ENCODE measurements at regions not wholly inside any gene's neighbourhood (a gene's known extent, or its start where the extent isn't known, plus 50 kb on each side); places are given as distances from the start of the nearest gene placed in this dataset.
"Not testable (repeated sequence)": the region's sequence is repeated elsewhere in the genome, so short reads cannot be mapped to it uniquely, and the experiment has no call there.

GRCh38 chr16:29251571-29252011, 154.9 kb downstream of the NPIPB11 start:
- peak in 1 of 10 donors; percentile 72 for DNase-seq
- intact Hi-C loops (cut with DNase I): not testable (repeated sequence)

GRCh38 chr16:29250923-29251434, 155.5 kb downstream of the NPIPB11 start:
- intact Hi-C loops (cut with DNase I): not testable (repeated sequence)
- DNase-seq: peak in 1 of 10 donors; percentile 44

GRCh38 chr16:29250469-29250868, 156.0 kb downstream of the NPIPB11 start:
- intact Hi-C loops (cut with DNase I); DNase-seq: not testable (repeated sequence)

- not testable (repeated sequence) for DNase-seq
These were observed 157.6 kb downstream of the NPIPB11 start for GRCh38 chr16:29248940-29249318.

GRCh38 chr16:29248306-29248939, 158.1 kb downstream of the NPIPB11 start:
- intact Hi-C loops (cut with DNase I): not testable (repeated sequence)
- peak in 2 of 10 donors; percentile 50 to 74 for DNase-seq

More at GRCh38 chr16:29248940-29249318, 157.6 kb downstream of the NPIPB11 start:
- intact Hi-C loops (cut with DNase I): not testable (repeated sequence)

- intact Hi-C loops (cut with DNase I); DNase-seq: not testable (repeated sequence)
These were observed 160.4 kb downstream of the NPIPB11 start for GRCh38 chr16:29246091-29246490.

- intact Hi-C loops (cut with DNase I): no loop called here
- DNase-seq: peak in 1 of 10 donors; percentile 52
These were observed 168.5 kb downstream of the NPIPB11 start for GRCh38 chr16:29237971-29238370.

GRCh38 chr16:29237495-29237894, 169.0 kb downstream of the NPIPB11 start:
- intact Hi-C loops (cut with DNase I); DNase-seq: not testable (repeated sequence)

DNA sequence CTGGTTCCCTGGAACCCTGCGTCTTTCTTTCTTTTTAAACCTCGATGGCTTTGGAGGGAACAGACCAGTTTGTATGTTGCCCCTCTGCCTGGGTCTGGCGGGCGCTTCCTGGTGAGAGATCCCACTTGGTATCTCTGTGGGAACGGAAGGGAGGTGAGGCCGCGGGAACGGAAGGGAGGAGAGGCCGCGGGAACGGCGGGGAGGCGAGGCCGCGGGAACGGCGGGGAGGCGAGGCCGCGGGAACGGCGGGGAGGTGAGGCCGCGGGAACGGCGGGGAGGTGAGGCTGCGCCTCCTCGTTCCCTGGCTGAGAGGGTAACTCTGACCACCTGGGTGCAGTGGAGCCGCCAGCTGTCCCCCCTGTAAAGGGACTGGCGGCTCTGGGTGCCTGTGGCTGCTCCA, 169.5 kb downstream of the NPIPB11 start:
- intact Hi-C loops (cut with DNase I): not testable (repeated sequence)
- peak in 1 of 10 donors; percentile 58 for DNase-seq

- DNase-seq; intact Hi-C loops (cut with DNase I): not testable (repeated sequence)
These were observed 170.6 kb downstream of the NPIPB11 start for GRCh38 chr16:29235836-29236370.

DNA sequence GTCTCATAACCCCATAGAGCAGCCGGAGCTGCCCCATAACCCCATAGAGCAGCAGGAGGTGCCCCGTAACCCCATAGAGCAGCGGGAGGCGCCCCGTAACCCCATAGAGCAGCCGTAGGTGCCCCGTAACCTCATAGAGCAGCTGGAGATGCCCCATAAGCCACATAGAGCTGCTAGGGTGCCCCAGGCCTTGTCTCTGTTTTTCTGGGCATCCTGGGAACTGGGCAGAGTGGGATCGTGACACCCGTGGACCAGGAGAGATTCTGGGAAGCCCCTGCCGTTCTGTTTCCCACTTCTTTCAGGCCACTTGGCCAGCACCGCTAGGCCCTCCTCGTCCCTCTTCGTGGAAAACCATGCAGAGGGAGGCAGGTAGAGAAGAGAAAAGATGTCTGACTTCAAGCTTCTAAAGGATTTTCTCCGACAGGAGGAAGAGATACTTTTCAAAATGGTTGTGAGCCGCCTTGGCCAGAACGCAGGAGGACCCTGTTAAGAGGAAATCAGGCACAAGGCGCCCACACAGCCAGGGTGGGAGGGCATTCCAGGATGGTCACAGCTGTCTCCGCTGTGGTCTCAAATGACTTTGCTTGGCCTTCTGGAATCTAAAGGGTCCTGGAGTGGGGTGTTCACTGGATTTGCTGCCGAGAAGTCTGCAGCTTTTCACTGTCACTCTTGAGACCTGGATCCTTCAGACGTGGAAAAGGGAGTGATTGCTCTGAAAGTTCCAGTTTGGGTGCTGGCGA, 171.8 kb downstream of the NPIPB11 start:
- intact Hi-C loops (cut with DNase I); DNase-seq: not testable (repeated sequence)

GRCh38 chr16:29233705-29234404, 172.7 kb downstream of the NPIPB11 start:
- DNase-seq; intact Hi-C loops (cut with DNase I): not testable (repeated sequence)

DNA sequence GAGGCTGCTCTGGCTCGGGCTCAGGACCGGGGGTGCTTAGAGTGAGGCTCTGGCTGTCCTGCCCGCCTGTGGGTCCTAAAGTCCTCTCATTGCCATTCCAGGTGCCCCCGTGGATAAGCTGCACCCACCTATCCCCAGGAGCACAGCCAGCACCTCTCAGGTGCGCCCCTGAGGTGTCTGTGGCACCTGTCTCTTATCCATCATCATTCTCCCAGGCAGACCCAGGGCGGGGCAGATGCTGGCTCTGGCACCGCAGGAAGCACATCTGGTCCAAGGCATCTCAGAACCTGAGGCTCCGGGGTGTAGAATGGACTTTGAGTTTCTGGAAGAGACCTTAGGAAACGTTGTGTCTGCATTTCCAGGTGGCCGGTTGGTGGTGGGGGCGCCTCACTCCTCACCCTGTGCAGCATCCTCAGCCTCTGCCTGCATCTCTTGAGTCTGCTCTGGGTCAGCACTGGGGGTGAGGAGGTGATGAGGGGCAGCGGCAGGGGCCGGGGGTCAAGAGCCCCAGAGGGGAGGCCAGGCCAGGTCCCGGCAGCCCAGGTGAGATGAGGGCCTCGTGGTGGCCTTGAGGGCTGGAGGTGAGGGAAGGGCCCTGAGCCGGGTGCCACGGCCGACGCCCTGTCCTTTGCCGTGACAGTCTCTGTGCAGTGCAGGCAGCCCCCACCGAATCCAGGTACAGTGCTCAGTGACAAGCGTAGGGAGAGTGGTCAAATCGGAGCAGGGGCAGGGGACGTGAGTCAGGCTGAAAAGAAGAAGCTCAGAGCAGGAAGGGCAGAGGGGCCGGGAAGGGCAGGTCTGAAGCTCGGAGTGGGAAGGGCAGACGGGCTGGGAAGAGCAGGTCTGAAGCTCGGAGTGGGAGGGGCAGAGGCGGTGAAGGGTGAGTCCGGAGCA, 173.5 kb downstream of the NPIPB11 start:
- intact Hi-C loops (cut with DNase I): no loop called here
- DNase-seq: peak in 1 of 10 donors; percentile 54

GRCh38 chr16:29232160-29232705, 174.3 kb downstream of the NPIPB11 start:
- DNase-seq; intact Hi-C loops (cut with DNase I): not testable (repeated sequence)

DNA sequence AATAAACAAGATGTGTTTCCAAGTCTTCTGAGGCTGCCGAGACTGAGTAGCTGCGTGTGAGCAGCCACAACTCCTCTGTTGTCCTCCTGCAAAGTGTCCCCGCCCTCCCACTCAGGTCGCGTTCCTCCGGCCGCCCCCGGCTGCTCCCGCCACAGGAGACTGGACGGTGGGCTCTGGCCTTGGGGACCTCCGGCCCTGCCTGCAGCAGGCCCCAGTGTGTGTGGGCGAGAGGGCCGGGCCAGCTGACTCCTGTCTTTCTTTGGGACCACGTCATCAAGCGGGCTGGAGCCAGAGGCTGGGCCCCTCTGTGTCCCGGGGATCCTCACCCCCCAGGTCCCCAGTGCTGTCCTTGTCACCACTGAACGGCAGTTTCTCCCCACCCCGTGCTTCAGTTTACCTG, 175.3 kb downstream of the NPIPB11 start:
- no peak for DNase-seq
- intact Hi-C loops (cut with DNase I): no loop called here

- peak in 1 of 10 donors; percentile 77 for DNase-seq
- intact Hi-C loops (cut with DNase I): no loop called here
These were observed 175.8 kb downstream of the NPIPB11 start for GRCh38 chr16:29230671-29231096.

- intact Hi-C loops (cut with DNase I): not testable (repeated sequence)
- peak in 1 of 10 donors; percentile 78 for DNase-seq
These were observed 176.4 kb downstream of the NPIPB11 start for GRCh38 chr16:29230006-29230668.

DNA sequence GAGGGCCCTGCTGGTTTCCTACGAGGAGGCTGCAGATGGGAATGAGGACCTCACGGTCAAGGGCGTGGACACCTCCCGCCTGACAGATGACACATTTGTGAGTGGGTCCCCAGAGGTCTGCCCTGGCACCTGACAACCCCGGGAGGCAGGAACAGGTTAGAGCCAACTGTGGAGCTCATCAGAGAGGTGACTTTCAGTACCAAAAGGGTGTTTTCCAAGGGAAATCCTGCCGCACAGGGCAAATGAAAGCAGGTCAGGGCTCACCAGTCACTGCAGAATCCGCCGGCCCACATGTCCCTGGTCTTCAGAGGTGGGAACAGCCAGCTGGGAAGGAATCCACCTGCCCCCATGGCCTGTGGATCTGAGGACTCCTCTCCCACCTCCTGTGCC, 176.9 kb downstream of the NPIPB11 start:
- DNase-seq: peak in 1 of 10 donors; percentile 67
- intact Hi-C loops (cut with DNase I): not testable (repeated sequence)

Measured in posterior cingulate gyrus (tissue), 11 donors.